HG03108 (cell line): ENCODE measurements at regions not wholly inside any gene's neighbourhood (a gene's known extent, or its start where the extent isn't known, plus 50 kb on each side); places are given as distances from the start of the nearest gene placed in this dataset.

Experiments
- ATAC-seq: cut with Tn5 transposase; IDR thresholded peaks from one replicate; pipeline ENCODE4 v1.9.1; 2021; ENCODE audit warnings: moderate library complexity; ENCODE audit not compliant: unreplicated experiment

GRCh38 chr3:13266005-13266404 is 154.1 kb downstream of the NUP210 start:
- ATAC-seq = no peak

GRCh38 chr3:13265507-13265906 is 154.6 kb downstream of the NUP210 start:
- no peak for ATAC-seq

GRCh38 chr3:13265016-13265415 is 155.1 kb downstream of the NUP210 start:
- no peak for ATAC-seq

DNA sequence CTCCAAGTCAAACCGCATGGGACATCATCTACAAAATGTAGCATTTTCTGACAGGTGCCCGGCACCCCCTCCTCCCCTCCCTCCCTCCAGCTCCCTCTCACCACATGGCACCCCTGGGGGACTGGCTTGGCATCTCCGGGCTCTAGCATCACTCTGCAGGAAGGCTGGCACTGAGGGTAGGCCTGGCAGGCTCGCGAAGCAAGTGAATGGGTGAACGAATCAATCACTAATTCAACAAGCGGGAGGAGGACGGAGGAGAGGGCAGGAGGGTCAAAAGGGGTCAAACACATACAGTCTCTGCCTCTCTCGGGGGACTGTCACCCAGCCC is 155.7 kb downstream of the NUP210 start:
- no peak for ATAC-seq

DNA sequence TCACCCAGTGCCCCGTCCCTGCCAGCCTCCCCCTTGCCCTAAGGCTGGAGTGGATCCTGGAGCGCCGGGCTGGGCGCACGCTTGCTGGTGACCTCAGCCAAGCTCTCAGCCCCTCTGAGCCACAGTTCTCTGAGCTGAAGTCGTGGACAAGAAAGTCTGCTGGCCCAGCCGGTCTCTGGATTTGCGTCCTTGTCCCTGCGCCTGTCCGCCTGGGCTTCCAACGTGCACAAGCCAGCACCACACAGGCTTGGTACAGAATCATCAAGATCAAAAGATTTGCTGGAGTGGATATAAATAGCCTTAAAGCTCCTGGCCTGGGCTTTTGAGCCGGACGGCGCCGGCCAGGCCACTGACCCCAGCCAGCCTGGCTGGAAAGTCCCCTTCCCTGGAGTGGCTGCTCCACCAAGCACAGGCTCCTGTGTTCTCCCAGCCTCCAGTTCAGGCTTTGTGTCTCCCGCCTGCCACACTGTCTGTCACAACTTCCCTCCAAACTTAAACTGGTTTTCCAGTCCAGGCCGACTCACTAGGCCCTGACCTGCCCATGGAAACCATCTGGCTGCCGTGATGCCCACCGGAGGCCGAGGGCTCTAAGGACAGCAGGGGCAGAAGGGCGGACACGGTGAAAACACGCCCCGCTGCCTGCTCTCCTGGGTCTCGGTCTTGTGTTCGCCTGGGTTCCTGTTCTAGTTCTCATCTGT is 156.2 kb downstream of the NUP210 start:
- no peak for ATAC-seq

DNA sequence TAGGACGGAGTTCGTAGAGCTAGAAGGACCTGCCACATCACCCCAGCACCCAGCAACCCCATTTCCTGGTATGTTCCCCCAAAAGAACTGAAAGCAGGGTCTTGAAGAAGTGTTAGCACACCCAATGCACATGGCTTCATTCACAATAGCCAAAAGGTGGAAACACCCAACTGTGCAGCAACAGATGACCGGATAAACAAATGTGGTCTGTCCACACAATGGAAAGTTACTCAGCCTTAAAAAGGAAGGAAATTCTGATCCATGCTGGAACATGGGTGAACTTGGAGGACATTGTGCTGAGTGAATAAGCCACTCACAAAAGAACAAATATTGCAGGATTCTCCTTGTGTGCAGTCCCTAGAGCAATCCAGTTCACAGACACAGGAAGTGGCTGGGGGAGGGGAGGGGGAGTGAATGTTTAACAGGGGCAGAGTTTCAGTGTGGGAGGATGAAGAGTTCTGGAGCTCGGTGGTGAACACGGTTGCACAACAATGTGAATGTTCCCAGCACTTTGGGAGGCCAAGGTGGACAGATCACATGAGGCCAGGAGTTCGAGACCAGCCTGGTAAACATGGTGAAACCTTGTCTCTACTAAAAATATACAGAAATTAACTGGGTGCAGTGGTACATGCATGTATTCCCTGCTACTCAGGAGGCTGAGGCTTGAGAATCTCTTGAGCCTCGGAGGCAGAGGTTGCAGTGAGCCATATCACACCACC is 157.5 kb downstream of the NUP210 start:
- peak; percentile 60 for ATAC-seq

DNA sequence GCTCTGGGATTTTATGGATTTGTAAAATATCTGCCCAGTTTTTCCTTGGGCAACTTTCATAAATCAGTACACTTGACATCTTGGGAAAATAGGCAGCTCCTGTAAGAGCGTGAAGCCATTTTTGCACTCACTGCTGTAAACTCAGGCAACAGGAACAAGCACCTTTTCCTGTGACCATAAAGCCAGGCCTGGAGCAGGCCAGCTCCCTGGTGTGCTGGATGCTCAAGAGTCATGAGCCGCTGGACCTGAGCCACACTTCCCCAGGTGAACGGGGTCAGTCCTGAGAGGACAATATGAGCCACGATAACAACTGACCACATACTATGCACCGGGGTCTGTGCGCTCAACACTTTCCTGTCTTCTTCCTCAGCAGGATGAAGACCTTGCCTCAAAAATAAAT is 158.2 kb downstream of the NUP210 start:
- no peak for ATAC-seq

DNA sequence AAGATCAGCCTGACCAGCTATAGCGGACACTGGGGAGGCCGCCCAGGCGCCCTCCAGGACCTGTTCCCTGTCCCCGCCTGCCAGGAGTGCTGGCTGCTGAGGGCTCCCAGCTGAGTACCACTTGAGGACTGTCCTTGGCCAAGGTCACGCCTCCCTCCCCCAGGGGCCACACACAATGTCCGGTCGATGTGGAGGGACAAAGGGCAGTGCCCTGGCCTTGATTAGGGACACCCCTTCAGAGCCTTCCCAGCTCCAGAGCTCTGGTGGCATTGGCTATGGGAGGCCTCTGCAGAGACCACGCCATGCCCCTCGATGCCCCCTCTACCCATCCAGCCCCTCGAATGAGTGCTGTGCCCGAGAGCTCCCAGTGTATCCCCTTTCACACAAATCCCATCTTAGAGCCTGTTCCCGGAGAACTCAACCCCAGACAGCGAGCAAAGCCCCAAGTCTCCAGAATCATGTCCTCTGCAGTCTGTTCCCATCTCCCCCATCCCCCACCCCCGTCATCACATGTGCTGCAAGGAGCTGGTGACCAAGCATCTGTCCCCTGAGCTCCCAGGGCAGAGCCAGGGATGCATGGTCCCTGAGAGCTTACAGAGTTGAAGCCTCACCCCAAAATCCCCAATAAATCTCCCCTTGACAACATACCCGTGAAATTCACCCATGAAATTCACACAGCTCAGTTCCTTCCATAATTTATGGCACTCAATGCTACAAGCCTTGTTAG is 158.9 kb downstream of the NUP210 start:
- no peak for ATAC-seq

- no peak for ATAC-seq
Measured at GRCh38 chr3:13260259-13261103, 159.6 kb downstream of the NUP210 start.

DNA sequence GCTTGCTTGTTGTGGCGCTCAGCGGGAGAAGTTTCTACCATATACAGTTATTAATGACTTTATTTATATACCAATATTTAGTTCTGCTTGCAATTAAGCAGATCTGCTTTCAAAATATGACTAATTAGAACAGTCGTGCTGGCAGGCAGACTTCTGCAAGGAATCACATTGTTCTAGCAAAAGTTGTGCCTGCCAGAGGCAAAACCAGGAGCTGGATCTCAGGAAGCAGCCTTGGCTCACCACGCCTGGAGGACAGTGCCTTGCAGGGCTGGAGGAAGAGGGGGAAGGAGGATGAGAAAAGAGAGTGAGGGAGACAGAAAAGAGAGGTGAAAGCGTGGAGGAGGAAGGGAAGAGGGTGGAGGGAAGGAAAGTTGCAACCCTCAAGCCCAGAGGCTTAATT is 160.3 kb downstream of the NUP210 start:
- ATAC-seq = no peak

- no peak for ATAC-seq
Measured at GRCh38 chr3:13258986-13259514, 161.1 kb downstream of the NUP210 start.

DNA sequence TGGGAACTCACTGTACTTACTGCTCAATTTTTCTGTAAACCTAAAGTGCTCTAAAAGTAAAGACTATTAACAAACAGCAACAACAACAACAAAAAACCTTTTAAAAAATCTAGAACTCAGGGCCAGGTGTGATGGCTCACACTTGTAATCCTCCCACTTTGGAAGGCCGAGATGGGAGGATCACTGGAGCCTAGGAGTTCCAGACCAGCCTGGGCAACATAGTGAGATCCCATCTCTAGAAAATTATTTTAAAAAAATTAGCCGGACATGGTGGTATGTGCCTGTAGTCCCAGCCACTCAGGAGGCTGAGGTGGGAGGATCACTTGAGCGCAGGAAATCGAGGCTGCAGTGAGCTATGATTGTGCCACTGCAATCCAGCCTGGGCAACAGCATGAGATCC is 161.8 kb downstream of the NUP210 start:
- ATAC-seq = no peak

DNA sequence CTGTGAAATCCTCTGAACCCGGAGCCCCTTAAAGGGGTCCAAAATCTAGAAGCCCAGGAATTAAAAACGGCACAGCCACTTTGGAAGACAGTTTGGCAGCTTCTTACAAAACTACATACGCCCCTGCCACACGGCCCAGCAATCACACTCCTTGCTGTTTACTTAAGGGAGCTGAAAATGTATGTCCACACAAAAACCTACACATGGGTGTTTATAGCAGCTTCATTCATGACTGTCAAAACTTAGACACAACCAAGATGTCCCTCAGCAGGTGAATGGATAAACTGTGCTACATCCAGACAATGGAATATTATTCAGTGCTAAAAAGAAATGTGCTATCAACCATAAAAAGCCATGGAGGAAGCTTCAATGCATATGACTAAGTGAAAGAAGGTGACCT is 162.5 kb downstream of the NUP210 start:
- ATAC-seq = no peak

GRCh38 chr3:13256845-13257244 is 163.3 kb downstream of the NUP210 start:
- ATAC-seq = no peak

DNA sequence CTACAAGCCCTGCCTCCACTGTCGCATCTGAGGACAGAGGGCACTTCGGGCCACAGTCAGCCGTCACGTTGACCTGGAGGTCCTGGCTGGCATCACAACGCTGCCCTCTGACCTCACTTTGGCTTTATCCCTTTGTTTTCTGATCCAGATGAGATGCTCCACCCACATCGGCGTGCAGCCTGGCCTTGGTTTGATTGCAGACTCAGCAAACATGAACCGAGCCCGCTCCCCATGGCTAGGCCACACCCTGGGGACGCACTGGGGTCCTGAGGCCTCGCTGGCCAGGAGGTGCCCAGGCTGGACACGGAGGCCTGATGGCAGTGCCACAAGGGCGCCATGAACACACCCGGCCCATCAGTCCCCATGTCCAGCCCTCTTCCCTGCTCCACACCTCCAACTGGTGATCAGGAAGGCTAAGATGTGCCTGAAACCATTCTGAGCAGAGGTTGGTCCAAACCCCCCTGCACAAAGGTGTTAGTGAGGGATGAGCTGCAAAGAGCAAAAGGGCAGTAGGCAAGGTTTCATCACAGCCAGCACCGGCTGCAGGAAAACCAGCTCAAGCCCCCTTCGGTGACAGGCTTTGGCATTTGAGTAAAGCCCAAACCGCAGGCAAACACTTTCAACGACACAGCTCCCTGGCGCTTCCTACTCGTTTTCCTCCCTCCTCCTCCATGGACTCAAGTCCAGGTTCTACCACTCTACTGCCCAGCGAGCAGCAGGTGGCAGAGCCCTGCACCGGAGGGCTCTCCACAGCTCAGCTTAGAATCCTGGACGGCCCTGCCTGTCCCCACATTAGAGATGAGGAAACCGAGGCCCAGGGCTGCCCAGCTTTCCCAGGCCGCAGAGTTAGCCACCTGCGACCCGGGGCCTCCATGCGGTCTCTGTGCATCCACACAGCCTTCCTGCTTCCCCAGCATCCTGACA is 165.8 kb downstream of the NUP210 start:
- ATAC-seq = no peak

- no peak for ATAC-seq
Measured at GRCh38 chr3:13253208-13253937, 166.7 kb downstream of the NUP210 start.

GRCh38 chr3:13252207-13252606 is 167.9 kb downstream of the NUP210 start:
- no peak for ATAC-seq

GRCh38 chr3:13251166-13251903 is 168.8 kb downstream of the NUP210 start:
- no peak for ATAC-seq
